Epithelial cell of esophagus (primary cell): ENCODE measurements at regions not wholly inside any gene's neighbourhood (a gene's known extent, or its start where the extent isn't known, plus 50 kb on each side); places are given as distances from the start of the nearest gene placed in this dataset.
A peak's percentile ranks its signal among the peaks of the same experiment; 100 is the strongest.

Experiments used
- DNase-seq: peaks from one replicate; pipeline ENCODE4 v3.0.0; 2010; ENCODE audit warnings: low read depth
- H3K4me3 ChIP-seq: 2 replicates; pipeline ENCODE4 v1.5.1; 2011; ENCODE audit warnings: mild to moderate bottlenecking, low read length, control low read depth
- TF ChIP-seq, protein P1 (sequence below): IDR thresholded peaks from 2 replicates; pipeline ENCODE4 v1.5.1; 2011; ENCODE audit warnings: low read depth, mild to moderate bottlenecking, low read length, control low read depth, inconsistent platforms; ENCODE audit not compliant: insufficient read depth; ENCODE audit errors: missing control alignments

DNA sequence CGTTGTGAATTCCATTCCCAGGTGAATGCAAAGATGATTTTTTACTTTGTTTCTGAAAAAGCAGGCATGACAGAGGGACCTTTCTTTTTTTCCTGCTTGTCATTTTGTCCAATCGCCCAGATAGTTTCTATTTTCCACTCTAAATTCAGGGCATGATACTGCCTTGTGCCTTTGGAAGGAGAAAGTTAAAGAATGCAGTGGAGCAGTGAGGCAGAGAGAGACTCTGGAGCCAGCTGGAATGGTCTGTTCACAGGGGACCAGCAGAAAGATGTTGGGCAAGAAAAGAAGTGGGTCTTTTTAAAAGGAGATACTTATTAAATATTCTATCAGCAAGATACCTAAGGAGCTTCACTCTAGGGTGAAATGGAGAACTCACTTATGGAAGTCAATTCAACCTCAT lies 532.3 kb downstream of the BRINP1 start:
- no peak overlapping the region for H3K4me3 ChIP-seq
- no peak for DNase-seq
- TF ChIP-seq, protein P1, sequence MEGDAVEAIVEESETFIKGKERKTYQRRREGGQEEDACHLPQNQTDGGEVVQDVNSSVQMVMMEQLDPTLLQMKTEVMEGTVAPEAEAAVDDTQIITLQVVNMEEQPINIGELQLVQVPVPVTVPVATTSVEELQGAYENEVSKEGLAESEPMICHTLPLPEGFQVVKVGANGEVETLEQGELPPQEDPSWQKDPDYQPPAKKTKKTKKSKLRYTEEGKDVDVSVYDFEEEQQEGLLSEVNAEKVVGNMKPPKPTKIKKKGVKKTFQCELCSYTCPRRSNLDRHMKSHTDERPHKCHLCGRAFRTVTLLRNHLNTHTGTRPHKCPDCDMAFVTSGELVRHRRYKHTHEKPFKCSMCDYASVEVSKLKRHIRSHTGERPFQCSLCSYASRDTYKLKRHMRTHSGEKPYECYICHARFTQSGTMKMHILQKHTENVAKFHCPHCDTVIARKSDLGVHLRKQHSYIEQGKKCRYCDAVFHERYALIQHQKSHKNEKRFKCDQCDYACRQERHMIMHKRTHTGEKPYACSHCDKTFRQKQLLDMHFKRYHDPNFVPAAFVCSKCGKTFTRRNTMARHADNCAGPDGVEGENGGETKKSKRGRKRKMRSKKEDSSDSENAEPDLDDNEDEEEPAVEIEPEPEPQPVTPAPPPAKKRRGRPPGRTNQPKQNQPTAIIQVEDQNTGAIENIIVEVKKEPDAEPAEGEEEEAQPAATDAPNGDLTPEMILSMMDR: no peak

DNA sequence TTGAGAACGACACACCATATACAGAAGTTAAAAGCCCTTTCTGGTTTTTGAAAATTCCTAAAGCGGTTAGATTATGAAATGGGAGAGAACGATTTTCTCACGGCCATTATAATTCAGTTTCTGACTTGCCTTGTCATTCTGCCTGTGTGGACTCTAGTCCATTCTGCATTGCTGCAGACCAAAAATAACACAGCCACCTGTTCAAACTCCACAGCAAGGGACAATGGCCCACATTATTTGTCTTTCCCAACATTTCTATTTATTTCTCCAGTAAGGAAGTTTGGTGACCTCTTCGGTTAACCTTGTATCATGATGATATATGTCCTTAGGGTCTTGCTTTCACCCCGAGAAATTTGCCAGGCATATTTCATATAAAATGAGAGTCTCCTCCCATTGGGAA lies 497.7 kb downstream of the BRINP1 start:
- TF ChIP-seq, protein P1: no peak
- DNase-seq: no peak
- no peak overlapping the region for H3K4me3 ChIP-seq

DNA sequence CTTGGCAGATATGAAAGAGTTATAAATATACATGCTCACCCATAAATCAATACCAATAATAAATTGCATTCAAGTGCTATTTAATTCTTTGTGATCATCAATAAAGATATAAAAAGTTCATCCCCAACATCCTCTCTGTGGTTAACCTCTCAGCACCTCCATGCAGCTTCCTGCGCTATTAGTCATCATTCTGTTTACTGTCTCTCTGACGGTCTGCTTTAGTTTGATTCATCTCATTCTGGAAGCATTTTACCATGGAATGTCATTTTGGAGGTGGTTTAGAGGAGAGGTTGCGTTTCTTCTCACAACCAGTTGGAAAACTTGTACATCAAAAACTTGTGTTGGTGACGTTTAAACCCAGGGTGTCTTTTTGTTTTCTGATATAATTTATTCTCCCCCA lies 486.6 kb downstream of the BRINP1 start:
- TF ChIP-seq, protein P1: no peak
- H3K4me3 ChIP-seq: no peak overlapping the region
- DNase-seq: no peak

DNA sequence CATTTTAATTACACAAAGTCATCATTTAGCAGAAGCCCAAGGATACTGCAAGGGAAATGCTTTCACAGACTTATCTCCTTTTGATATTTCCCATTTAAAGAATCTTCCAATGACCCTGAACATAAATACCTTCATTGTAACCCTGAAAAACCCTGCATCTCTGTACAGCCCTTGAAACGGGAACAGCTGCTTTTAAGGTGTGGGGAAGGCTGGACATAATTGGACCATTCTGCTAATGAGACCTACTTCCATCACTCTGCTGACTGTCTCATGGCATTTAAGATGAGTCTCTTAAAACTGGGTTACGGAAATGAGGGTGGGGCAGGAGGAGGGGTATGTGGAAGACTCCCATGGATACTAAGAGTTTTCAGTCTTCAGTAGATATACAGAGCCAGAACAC lies 485.8 kb downstream of the BRINP1 start:
- TF ChIP-seq, protein P1: no peak
- H3K4me3 ChIP-seq: no peak overlapping the region
- no peak for DNase-seq

DNA sequence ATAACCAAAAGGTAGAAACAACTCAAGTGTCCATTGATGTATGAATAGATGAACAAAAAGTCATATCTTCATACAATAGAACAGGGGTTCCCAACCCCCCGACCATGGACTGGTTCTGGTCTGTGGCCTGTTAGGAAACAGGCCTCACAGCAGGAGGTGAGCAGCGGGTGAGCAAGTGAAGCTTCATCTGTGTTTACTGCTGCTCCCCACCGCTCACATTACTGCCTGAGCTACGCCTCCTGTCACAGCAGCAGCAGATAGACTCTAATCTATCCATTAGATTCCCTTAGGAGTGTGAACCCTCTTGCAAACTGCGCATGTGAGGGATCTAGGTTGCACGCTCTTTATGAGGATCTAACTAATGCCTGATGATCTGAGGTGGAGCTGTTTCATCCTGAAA lies 478.0 kb downstream of the BRINP1 start:
- no peak for DNase-seq
- TF ChIP-seq, protein P1: no peak
- H3K4me3 ChIP-seq: no peak overlapping the region

DNA sequence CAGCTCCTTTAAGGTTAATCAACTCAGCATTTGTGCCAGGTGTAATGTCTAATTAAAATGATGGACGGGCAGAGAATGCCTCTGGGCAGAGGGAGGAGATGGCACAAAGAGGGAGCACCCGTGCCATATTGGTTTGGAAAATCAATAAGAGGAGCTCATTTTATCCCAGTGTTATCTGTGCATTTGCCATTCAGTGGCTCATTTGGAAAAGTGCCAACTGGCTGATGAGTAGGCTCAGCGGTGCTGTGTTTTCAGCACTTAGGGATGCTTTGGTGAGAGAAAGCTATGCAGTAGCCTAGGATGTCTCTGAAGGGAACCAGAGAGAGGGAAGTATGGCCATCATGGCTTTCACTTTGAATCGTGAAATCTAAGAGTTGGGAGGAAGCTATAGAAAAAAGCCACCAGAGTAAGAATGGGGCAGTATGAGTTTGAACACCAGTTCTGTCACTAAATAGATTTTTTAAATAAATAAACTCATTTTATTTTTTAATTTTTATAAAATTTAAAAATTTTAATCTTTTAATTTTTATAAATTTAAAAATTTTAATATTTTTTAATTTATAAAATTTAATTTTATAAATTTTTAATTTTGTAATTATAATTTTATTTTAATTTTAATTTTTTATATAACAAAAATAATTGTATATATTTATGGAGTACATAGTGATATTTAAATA lies 472.8 kb downstream of the BRINP1 start:
- TF ChIP-seq, protein P1: no peak
- no peak overlapping the region for H3K4me3 ChIP-seq
- peak; percentile 1 for DNase-seq

DNA sequence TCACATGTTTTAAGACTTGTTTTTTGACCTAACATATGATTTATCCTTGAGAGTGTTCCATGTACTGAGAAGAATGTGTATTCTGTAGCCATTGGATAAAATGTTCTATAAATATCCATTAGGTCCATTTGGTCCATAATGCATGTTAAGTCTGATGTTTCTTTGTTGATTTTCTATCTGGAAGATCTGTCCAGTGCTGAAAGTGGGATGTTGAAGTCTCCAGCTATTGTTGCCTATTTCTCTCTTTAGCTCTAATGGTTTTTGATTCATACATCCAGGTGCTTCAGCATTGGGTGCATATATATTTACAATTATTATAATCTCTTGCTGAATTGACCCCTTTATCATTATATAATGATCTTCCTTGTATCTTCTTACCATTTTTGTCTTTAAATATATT lies 451.1 kb downstream of the BRINP1 start:
- H3K4me3 ChIP-seq: no peak overlapping the region
- TF ChIP-seq, protein P1: no peak

More for the DNA sequence above, 451.1 kb downstream of the BRINP1 start:
- no peak for DNase-seq
